ENCODE measurements at regions not wholly inside any gene's neighbourhood (a gene's known extent, or its start where the extent isn't known, plus 50 kb on each side); places are given as distances from the start of the nearest gene placed in this dataset.

DNA sequence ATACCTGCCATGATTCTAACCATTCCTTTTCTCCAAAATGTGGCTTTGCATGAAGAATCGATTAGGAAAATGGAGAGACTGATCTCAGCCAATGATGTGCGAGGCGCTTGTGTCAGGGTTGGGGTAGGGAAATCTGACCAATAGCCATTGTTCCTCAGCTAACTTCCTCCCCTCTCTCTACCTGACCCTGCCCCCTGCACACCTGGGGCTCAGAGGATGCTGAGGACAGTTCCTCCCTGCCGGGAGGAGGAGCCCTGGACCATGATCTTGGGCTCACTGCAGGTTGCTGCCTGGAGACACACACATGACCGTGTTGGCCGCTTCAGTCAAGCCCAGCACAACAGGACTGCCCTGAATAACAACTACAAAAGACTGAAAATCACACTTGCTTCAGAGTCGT, 119.8 kb upstream of the SFSWAP start:
- TF ChIP-seq, protein P1, sequence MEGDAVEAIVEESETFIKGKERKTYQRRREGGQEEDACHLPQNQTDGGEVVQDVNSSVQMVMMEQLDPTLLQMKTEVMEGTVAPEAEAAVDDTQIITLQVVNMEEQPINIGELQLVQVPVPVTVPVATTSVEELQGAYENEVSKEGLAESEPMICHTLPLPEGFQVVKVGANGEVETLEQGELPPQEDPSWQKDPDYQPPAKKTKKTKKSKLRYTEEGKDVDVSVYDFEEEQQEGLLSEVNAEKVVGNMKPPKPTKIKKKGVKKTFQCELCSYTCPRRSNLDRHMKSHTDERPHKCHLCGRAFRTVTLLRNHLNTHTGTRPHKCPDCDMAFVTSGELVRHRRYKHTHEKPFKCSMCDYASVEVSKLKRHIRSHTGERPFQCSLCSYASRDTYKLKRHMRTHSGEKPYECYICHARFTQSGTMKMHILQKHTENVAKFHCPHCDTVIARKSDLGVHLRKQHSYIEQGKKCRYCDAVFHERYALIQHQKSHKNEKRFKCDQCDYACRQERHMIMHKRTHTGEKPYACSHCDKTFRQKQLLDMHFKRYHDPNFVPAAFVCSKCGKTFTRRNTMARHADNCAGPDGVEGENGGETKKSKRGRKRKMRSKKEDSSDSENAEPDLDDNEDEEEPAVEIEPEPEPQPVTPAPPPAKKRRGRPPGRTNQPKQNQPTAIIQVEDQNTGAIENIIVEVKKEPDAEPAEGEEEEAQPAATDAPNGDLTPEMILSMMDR (IDR thresholded peaks at IDR 0.05), result no peak
- no peak for TF ChIP-seq POLR2A (IDR thresholded peaks at IDR 0.05)

Measured in adrenal gland (tissue), 5 donors.